HG02642 (cell line): ENCODE measurements at regions not wholly inside any gene's neighbourhood (a gene's known extent, or its start where the extent isn't known, plus 50 kb on each side); places are given as distances from the start of the nearest gene placed in this dataset.
"Not testable (repeated sequence)": the region's sequence is repeated elsewhere in the genome, so short reads cannot be mapped to it uniquely, and the experiment has no call there.

Experiments used
- ATAC-seq: cut with Tn5 transposase; IDR thresholded peaks from one replicate; pipeline ENCODE4 v1.9.1; 2021; ENCODE audit warnings: mild to moderate bottlenecking; ENCODE audit not compliant: unreplicated experiment, poor library complexity

GRCh38 chr12:43255522-43256111, 296.4 kb downstream of the ADAMTS20 start:
- ATAC-seq = no peak

GRCh38 chr12:43252585-43252984, 299.4 kb downstream of the ADAMTS20 start:
- no peak for ATAC-seq

DNA sequence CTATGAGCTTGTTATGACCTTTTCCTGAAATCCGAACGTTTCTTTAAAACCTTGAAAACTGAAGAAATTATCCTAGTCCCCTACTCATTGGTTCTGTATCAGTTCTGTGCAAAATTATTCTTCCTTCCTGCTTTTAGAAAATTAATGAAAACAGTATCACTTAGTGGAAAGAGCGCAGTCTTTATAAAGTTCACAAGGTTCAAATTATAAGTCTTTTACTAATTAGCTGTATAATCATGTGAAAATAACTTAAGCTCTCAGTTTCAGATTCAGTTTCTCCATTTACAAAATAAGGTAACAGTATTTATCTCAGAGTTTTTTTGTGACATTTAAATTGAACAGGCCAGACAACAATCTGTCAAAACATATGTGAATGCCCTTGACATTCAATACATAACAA, 306.1 kb downstream of the ADAMTS20 start:
- ATAC-seq = no peak

- ATAC-seq = no peak
These were observed 310.0 kb downstream of the ADAMTS20 start for GRCh38 chr12:43241986-43242385.

DNA sequence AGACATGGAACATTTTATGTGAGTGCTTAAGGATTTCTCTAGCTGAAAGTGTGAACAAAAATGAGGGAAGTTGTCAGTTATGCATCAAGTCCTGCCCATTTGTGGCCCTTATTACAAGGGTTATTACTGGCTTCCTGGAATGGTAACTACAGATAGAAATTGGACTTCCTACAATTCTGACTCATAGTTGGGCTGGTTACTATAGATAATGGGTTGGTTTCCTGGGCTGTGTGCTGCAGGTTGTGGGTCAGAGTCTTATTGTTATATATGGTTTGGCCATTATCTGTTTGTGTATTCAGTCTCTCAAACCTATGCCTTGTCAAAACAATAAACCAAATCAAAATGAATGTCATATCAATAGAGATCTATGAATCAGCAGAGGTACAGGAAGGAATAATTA, 313.7 kb downstream of the ADAMTS20 start:
- ATAC-seq = no peak

- ATAC-seq = no peak
These were observed 314.6 kb downstream of the ADAMTS20 start for GRCh38 chr12:43237238-43237879.

DNA sequence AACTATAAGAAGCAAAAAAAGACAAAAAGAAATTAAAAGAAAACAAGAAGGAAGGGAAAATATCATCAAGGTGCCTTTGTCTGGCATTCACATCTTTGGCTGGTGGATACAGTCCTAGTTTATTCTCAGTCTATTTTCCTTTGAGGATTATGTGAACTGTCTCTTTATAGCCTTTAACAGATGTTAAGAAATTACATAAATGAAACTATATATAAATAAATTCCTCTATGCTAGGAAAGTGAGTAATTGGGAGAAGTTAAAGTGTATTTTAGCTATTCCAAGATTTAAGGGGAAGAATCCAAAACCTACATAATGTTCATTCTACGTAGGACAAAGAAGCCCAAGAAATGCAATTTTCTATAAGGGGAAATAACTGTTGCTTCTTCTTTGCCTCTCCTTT, 316.3 kb downstream of the ADAMTS20 start:
- no peak for ATAC-seq

DNA sequence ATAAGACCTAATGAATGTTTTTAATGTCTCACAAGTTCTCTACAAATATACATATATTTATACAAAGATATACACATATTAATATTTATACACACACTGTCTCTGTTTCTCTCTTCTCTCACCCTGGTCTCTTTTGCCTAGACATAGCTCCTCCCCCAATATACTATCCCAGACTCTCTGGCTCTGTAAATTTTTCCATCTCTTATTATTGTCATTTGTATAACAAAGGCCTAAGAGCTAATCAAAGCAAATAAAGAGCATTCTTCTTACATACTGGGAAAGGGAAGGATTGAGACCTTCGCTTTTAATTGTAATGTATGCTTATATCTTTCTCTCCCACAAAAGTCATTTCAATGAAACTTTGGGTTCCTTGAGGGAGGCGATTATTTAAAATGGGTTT, 318.1 kb downstream of the ADAMTS20 start:
- ATAC-seq = no peak

DNA sequence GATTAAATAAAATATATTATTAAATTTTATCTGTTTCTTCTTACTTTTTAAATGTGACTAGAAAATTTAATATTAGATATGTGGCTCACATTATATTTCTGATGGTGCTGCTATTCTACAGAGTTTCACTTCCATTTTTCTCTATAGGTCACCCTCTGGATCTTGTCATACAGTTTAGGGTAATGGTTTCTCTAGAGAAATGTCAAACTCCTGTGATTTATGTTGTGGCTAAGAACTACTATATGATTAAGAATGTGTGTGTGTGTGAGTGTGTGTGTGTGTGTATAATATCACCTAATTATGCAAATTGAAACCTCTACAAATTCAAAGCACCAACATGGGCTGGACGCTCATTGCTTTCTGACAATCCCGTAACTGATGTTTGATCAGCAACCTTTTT, 325.9 kb downstream of the ADAMTS20 start:
- ATAC-seq = no peak

DNA sequence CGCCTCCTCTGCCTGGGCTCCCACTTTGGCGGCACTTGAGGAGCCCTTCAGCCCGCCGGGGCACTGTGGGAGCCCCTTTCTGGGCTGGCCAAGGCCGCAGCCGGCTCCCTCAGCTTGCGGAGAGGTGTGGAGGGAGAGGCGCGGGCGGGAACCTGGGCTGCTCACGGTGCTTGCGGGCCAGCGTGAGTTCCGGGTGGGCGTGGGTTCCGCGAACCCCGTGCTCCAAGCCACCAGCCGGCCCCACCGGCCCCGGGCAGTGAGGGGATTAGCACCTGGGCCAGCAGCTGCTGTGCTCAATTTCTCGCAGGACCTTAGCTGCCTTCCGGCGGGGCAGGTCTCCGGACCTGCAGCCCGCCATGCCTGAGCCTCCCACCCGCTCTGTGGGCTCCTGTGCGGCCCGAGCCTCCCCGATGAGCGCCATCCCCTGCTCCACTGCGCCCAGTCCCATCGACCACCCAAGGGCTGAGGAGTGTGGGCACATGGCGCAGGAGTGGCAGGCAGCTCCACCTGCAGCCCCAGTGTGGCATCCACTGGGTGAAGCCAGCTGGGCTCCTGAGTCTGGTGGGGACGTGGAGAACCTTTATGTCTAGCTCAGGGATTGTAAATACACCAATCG, 327.7 kb downstream of the ADAMTS20 start:
- not testable (repeated sequence) for ATAC-seq

- ATAC-seq = no peak
These were observed 329.2 kb downstream of the ADAMTS20 start for GRCh38 chr12:43222796-43223195.

GRCh38 chr12:43221216-43221615, 330.8 kb downstream of the ADAMTS20 start:
- no peak for ATAC-seq

DNA sequence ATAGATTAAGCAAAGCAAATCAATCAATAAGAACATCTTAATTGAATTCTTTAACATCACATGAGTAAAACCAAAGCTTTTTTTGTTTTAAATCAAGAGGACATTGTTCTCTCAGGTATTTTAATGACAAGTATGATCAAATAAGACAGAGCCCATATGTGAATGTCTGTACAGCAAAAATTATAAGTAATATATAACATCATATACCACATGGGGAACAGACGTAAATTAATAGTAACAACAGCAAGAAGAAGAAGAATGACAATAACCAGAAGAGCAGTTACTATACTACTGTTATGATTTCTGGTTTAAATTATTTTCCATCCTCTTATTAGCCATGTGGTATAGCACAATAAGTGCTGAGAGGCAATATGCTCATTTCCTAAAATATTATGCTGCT, 335.5 kb downstream of the ADAMTS20 start:
- ATAC-seq = no peak

DNA sequence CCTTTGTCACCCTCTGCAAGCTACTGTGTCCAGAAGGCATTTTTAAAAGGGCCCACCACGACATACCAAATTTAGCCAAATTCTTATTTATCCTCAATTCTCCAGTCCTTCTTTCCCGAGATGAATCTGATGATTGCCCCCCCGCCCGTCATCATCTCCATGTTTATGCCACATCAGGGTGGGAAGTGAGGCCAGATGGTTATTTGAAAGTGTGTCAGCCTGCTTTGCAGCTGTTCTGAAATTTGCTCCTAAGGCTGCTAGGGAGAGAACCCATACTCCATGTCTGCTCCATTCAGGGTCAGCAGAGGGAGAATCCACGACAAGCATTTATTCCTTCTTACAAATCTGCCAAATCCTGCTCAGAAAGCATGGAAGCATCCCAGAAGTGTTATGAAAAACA, 337.8 kb downstream of the ADAMTS20 start:
- no peak for ATAC-seq

- ATAC-seq = no peak
These were observed 338.4 kb downstream of the ADAMTS20 start for GRCh38 chr12:43213608-43214007.

GRCh38 chr12:43210485-43211192, 341.4 kb downstream of the ADAMTS20 start:
- peak; percentile 96 for ATAC-seq

DNA sequence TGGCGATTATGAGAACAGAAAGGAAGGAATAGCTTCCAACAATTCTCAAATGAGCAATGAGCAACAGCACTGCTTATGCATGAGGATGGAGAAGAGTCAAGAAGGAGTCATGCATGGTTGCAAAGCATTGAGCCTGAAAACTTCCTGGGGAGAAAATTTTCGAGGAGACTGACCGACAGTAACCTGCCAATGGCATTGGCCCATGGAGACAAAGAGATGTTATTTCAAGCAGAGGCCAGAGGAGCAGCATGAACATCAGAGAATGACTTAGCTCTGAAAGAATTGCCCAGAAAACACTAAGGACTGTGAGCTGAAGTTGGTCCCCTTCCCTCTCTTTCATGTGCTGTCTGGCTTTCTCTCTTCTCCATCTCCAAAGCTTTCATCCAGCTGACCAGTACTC, 343.4 kb downstream of the ADAMTS20 start:
- ATAC-seq = no peak

DNA sequence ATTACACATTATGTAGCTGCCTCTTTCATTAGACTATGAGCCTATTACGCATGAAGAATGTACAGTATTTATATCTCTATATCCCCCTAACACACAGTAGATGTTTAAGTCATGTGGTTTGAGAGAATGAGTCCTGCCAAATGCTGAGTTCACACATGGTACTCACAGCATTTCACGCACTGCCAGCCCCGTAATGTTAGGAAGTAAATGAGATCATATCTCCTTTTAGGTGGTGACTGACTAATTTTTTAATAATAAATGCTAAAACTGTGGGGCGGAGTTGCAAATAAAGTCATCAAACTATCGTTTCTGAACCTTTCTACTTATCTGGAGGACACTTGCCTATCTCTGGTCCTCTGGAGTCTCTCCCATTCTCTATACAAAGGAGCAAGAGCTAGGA, 343.8 kb downstream of the ADAMTS20 start:
- no peak for ATAC-seq

GRCh38 chr12:43206396-43206795, 345.6 kb downstream of the ADAMTS20 start:
- ATAC-seq = no peak

DNA sequence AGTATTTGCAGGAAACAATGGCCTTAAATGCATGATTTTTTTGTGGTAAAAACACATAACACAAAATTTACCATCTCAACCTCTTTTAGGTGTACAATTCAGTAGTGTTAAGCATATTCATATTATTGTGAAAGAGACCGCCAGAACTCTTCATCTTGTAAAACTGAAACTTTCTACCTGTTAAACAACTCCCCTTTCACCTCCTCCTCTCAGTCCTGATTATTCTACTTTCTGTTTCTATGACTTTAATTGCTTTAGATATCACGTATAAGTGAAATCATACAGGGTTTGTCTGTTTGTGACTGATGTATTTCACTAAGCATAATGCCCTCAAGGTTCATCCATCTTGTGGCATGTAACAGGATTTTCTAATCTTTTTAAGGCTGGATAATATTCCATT, 353.4 kb downstream of the ADAMTS20 start:
- ATAC-seq = no peak

GRCh38 chr12:43196268-43196907, 355.6 kb downstream of the ADAMTS20 start:
- ATAC-seq = no peak
